MM.1S (cell line): ENCODE measurements at regions not wholly inside any gene's neighbourhood (a gene's known extent, or its start where the extent isn't known, plus 50 kb on each side); places are given as distances from the start of the nearest gene placed in this dataset.

Source experiments
- CTCF ChIP-seq: fragments of 300-600 bp; sonication (generic); IDR thresholded peaks from 2 replicates; pipeline ENCODE4 v1.5.1; 2016; ENCODE audit warnings: antibody characterized with exemption, low read length, mixed read lengths
- EZH2 ChIP-seq: fragments of 300-600 bp; sonication (generic); optimal IDR thresholded peaks from 2 replicates; pipeline ENCODE3; 2017; ENCODE audit warnings: low read depth, mild to moderate bottlenecking, antibody characterized with exemption, low read length, mixed read lengths
- EZH2phosphoT487 ChIP-seq: fragments of 300-600 bp; sonication (generic); IDR thresholded peaks from 2 replicates; pipeline ENCODE4 v1.6.1; 2018; ENCODE audit warnings: antibody characterized with exemption, low read length

GRCh38 chr1:234862944-234863515 is 253.1 kb upstream of the IRF2BP2 start:
- TF ChIP-seq CTCF (no peak), EZH2 (no peak), EZH2phosphoT487 (no peak)
